WERI-Rb-1 (cell line): ENCODE measurements at regions not wholly inside any gene's neighbourhood (a gene's known extent, or its start where the extent isn't known, plus 50 kb on each side); places are given as distances from the start of the nearest gene placed in this dataset.

ENCODE experiments used
- DNase-seq: peaks from one replicate; pipeline ENCODE4 v3.0.0-alpha.2; 2020
- H3K27ac ChIP-seq: fragments of 250-450 bp; sonication (Bioruptor Pico); 2 replicates; pipeline ENCODE4 v1.5.1; 2020; ENCODE audit warnings: mild to moderate bottlenecking, moderate library complexity
- H3K27me3 ChIP-seq: fragments of 250-450 bp; sonication (Bioruptor Pico); 2 replicates; pipeline ENCODE4 v1.5.1; 2021; ENCODE audit warnings: mild to moderate bottlenecking, low read depth, moderate library complexity; ENCODE audit not compliant: insufficient read depth, severe bottlenecking
- H3K36me3 ChIP-seq: fragments of 250-450 bp; sonication (Bioruptor Pico); 2 replicates; pipeline ENCODE4 v1.5.1; 2020; ENCODE audit warnings: mild to moderate bottlenecking, moderate library complexity
- H3K4me3 ChIP-seq: 2 replicates; pipeline ENCODE4 v1.5.1; 2011; ENCODE audit warnings: low read depth, mild to moderate bottlenecking, control low read depth, low read length
- H3K9me3 ChIP-seq: fragments of 250-450 bp; sonication (Bioruptor Pico); 2 replicates; pipeline ENCODE4 v1.5.1; 2021; ENCODE audit warnings: mild to moderate bottlenecking, moderate library complexity; ENCODE audit not compliant: severe bottlenecking
- CTCF ChIP-seq: IDR thresholded peaks from 2 replicates; pipeline ENCODE4 v1.5.1; 2011; ENCODE audit warnings: low read depth, mild to moderate bottlenecking, control low read depth, inconsistent platforms, low read length

GRCh38 chr21:33151941-33152731, 77.6 kb upstream of the IFNAR2 start:
- Histone ChIP-seq H3K36me3 (no peaks in the 10 kb centered on the region), H3K4me3 (no peak overlapping the region), H3K27me3 (no peaks in the 10 kb centered on the region), H3K27ac (peak overlapping the region; percentile 29), H3K9me3 (no peaks in the 10 kb centered on the region)
- no peak for TF ChIP-seq CTCF
- peak; percentile 77 for DNase-seq

GRCh38 chr21:33152732-33153130, 77.0 kb upstream of the IFNAR2 start:
- Histone ChIP-seq H3K36me3 (no peaks in the 10 kb centered on the region), H3K27ac (peak overlapping the region; percentile 27; the same call in 1 of the 2 replicates), H3K4me3 (no peak overlapping the region), H3K9me3 (no peaks in the 10 kb centered on the region), H3K27me3 (no peaks in the 10 kb centered on the region)
- no peak for TF ChIP-seq CTCF
- DNase-seq, result no peak

GRCh38 chr21:33155005-33155404, 74.7 kb upstream of the IFNAR2 start:
- no peak overlapping the region for H3K27ac ChIP-seq
- no peak for TF ChIP-seq CTCF
- no peaks in the 10 kb centered on the region for H3K9me3 ChIP-seq
- no peaks in the 10 kb centered on the region for H3K27me3 ChIP-seq
- no peak for DNase-seq
- H3K36me3 ChIP-seq, result no peaks in the 10 kb centered on the region
- H3K4me3 ChIP-seq, result no peak overlapping the region

- H3K27me3 ChIP-seq, result no peaks in the 10 kb centered on the region
- H3K9me3 ChIP-seq, result no peaks in the 10 kb centered on the region
- no peak for DNase-seq
- TF ChIP-seq CTCF, result no peak
- H3K4me3 ChIP-seq, result no peak overlapping the region
- no peak overlapping the region for H3K27ac ChIP-seq
- no peaks in the 10 kb centered on the region for H3K36me3 ChIP-seq
Measured at GRCh38 chr21:33155422-33155821, 74.3 kb upstream of the IFNAR2 start.

- H3K36me3 ChIP-seq, result no peaks in the 10 kb centered on the region
- no peak overlapping the region for H3K4me3 ChIP-seq
- TF ChIP-seq CTCF, result no peak
- no peaks in the 10 kb centered on the region for H3K27me3 ChIP-seq
- no peak for DNase-seq
- no peaks in the 10 kb centered on the region for H3K9me3 ChIP-seq
- no peak overlapping the region for H3K27ac ChIP-seq
Measured at GRCh38 chr21:33157303-33157702, 72.4 kb upstream of the IFNAR2 start.

GRCh38 chr21:33158654-33159053, 71.1 kb upstream of the IFNAR2 start:
- Histone ChIP-seq H3K27me3 (no peaks in the 10 kb centered on the region), H3K4me3 (no peak overlapping the region), H3K27ac (no peak overlapping the region), H3K36me3 (no peaks in the 10 kb centered on the region), H3K9me3 (no peaks in the 10 kb centered on the region)
- no peak for DNase-seq
- TF ChIP-seq CTCF, result no peak
